ENCODE measurements at regions not wholly inside any gene's neighbourhood (a gene's known extent, or its start where the extent isn't known, plus 50 kb on each side); places are given as distances from the start of the nearest gene placed in this dataset.

DNA sequence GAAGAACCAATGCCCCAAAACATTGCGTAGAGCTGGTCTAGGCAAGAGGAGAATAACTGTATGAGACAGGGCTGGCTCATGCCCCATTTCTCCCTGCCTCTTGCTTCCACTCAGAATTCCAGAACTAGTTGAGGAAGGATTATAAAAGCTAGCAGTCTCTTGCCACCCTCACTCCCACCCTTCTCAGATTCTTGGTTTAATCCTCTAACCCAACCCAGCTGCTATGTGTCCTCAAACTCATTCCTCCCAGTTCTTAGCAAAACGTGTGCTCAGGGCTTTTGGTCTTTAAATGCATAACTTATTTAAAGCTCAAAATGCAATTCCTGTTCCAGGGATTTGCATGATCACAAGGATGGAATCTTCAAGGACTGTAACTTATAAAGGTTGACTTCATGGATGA lies 466.3 kb downstream of the COG6 start:
- DNase-seq (ENCODE audit: low read depth, low spot score) (no peak), FAIRE-seq (no peak)
- no peaks in the 10 kb centered on the region for H3K9me3 ChIP-seq (ENCODE audit: control insufficient read depth, low read depth, low read length)
- H3K79me2 ChIP-seq (ENCODE audit: control insufficient read depth, insufficient read depth, low read length): no peaks in the 10 kb centered on the region
- H3K27me3 ChIP-seq (ENCODE audit: control insufficient read depth, extremely low read depth, insufficient read depth, low read length): no peaks in the 10 kb centered on the region
- no peak overlapping the region for H3K9ac ChIP-seq (ENCODE audit: control insufficient read depth, extremely low read depth, insufficient read depth, low read length)
- no peak overlapping the region for H2AFZ ChIP-seq (ENCODE audit: control insufficient read depth, low read length)
- TF ChIP-seq, protein P1, sequence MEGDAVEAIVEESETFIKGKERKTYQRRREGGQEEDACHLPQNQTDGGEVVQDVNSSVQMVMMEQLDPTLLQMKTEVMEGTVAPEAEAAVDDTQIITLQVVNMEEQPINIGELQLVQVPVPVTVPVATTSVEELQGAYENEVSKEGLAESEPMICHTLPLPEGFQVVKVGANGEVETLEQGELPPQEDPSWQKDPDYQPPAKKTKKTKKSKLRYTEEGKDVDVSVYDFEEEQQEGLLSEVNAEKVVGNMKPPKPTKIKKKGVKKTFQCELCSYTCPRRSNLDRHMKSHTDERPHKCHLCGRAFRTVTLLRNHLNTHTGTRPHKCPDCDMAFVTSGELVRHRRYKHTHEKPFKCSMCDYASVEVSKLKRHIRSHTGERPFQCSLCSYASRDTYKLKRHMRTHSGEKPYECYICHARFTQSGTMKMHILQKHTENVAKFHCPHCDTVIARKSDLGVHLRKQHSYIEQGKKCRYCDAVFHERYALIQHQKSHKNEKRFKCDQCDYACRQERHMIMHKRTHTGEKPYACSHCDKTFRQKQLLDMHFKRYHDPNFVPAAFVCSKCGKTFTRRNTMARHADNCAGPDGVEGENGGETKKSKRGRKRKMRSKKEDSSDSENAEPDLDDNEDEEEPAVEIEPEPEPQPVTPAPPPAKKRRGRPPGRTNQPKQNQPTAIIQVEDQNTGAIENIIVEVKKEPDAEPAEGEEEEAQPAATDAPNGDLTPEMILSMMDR (optimal IDR thresholded peaks at IDR 0.05 in 1 of 3, IDR thresholded peaks at IDR 0.05 in 1 of 3, conservative IDR thresholded peaks at IDR 0.05 in 1 of 3; ENCODE audit: extremely low read depth in 1 of 3, insufficient read depth in 2 of 3, low read length in 3 of 3): no peak
- TF ChIP-seq EZH2 (IDR thresholded peaks at IDR 0.05; ENCODE audit: low read length): no peak
- H3K4me1 ChIP-seq (ENCODE audit: control insufficient read depth, extremely low read depth, insufficient read depth, low read length): peaks cover 6% of the 10 kb centered on the region
- dilution Hi-C loops (cut with MboI; ENCODE audit: extremely low pct_ligation_motif_present, low sequenced_read_pairs): no loop called here
- no peaks in the 10 kb centered on the region for H3K9me1 ChIP-seq (ENCODE audit: control insufficient read depth, extremely low read depth, insufficient read depth, low read length)
- no peaks in the 10 kb centered on the region for H3K36me3 ChIP-seq (ENCODE audit: control insufficient read depth in 2 of 2, extremely low read depth in 1 of 2, insufficient read depth in 2 of 2, low read length in 2 of 2)
- no peak overlapping the region for H3K27ac ChIP-seq (ENCODE audit: control insufficient read depth, insufficient read depth, low read length)
- no peak overlapping the region for H3K4me3 ChIP-seq (ENCODE audit: control insufficient read depth in 2 of 3, extremely low read depth in 1 of 3, insufficient read depth in 2 of 3, low read depth in 1 of 3, low read length in 3 of 3)
- H3K4me2 ChIP-seq (ENCODE audit: control insufficient read depth, extremely low read depth, insufficient read depth, low read depth, low read length): no peak overlapping the region
- no peaks in the 10 kb centered on the region for H4K20me1 ChIP-seq (ENCODE audit: control insufficient read depth, extremely low read depth, insufficient read depth, low read length)

DNA sequence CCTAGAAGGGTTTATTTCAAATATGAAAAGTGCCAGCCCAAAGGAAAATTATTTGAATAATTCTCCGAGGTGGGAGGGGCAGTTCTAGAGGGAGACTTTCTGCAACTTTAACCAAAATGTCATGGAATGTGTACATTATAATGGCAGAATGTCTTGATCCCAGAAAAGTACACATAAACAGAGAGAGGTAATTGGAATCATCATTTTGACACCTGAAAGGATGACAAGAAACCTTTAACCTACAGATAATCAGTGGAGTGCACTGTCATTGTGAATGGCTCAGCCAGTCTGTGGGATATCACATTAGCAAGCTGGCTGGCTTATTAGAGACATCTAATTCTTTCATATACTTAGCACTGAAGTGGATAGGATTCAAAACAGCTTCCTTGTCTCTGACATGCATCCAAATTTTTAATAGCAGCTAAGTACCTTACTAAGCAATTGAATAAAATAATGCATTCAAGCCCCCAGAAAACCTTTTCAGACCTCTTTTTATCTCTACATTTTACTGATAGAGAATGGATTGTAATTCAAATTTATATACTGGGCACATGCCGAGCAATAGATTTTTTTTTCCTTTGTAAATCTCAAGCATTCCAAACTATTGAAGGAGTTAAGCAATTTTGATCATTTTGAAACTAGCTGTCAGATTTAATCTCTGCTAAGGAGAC lies 468.6 kb downstream of the COG6 start:
- no peaks in the 10 kb centered on the region for H4K20me1 ChIP-seq (ENCODE audit: control insufficient read depth, extremely low read depth, insufficient read depth, low read length)
- no peak overlapping the region for H3K9ac ChIP-seq (ENCODE audit: control insufficient read depth, extremely low read depth, insufficient read depth, low read length)
- H2AFZ ChIP-seq (ENCODE audit: control insufficient read depth, low read length): no peak overlapping the region
- no peaks in the 10 kb centered on the region for H3K79me2 ChIP-seq (ENCODE audit: control insufficient read depth, insufficient read depth, low read length)
- DNase-seq (ENCODE audit: low read depth, low spot score): no peak
- peaks cover 10% of the 10 kb centered on the region for H3K4me1 ChIP-seq (ENCODE audit: control insufficient read depth, extremely low read depth, insufficient read depth, low read length)
- H3K36me3 ChIP-seq (ENCODE audit: control insufficient read depth in 2 of 2, extremely low read depth in 1 of 2, insufficient read depth in 2 of 2, low read length in 2 of 2): no peaks in the 10 kb centered on the region
- no peaks in the 10 kb centered on the region for H3K27me3 ChIP-seq (ENCODE audit: control insufficient read depth, extremely low read depth, insufficient read depth, low read length)
- FAIRE-seq: no peak
- H3K4me3 ChIP-seq (ENCODE audit: control insufficient read depth in 2 of 3, extremely low read depth in 1 of 3, insufficient read depth in 2 of 3, low read depth in 1 of 3, low read length in 3 of 3): no peak overlapping the region
- H3K9me1 ChIP-seq (ENCODE audit: control insufficient read depth, extremely low read depth, insufficient read depth, low read length): no peaks in the 10 kb centered on the region
- no peak overlapping the region for H3K4me2 ChIP-seq (ENCODE audit: control insufficient read depth, extremely low read depth, insufficient read depth, low read depth, low read length)
- dilution Hi-C loops (cut with MboI; ENCODE audit: extremely low pct_ligation_motif_present, low sequenced_read_pairs): no loop called here
- no peaks in the 10 kb centered on the region for H3K9me3 ChIP-seq (ENCODE audit: control insufficient read depth, low read depth, low read length)
- H3K27ac ChIP-seq (ENCODE audit: control insufficient read depth, insufficient read depth, low read length): no peak overlapping the region
- TF ChIP-seq, protein P1 (optimal IDR thresholded peaks at IDR 0.05 in 1 of 3, IDR thresholded peaks at IDR 0.05 in 1 of 3, conservative IDR thresholded peaks at IDR 0.05 in 1 of 3; ENCODE audit: extremely low read depth in 1 of 3, insufficient read depth in 2 of 3, low read length in 3 of 3): no peak
- TF ChIP-seq EZH2 (IDR thresholded peaks at IDR 0.05; ENCODE audit: low read length): no peak

Measured in keratinocyte (primary cell).